ENCODE measurements at regions not wholly inside any gene's neighbourhood (a gene's known extent, or its start where the extent isn't known, plus 50 kb on each side); places are given as distances from the start of the nearest gene placed in this dataset.
"Not testable (repeated sequence)": the region's sequence is repeated elsewhere in the genome, so short reads cannot be mapped to it uniquely, and the experiment has no call there.

DNA sequence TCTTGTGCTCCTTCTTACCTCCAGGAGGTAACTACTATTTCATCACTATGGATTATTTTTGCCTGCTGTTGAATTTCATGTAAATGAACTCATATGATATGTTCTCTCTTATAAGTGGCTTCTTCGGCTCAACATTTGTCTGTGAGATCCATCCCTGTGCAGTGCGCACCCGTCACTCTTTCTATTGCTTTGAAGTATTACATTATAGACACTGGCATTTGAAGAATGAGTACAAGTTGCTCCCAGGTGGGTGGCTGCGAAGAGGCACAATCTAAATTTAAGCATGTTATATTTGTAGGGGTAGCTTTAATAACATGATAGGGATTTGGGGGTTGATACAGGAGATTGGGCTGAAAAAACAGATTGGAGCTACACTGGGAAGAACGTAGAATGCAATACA lies 809.7 kb downstream of the CCSER2 start:
- TF ChIP-seq, protein P1, sequence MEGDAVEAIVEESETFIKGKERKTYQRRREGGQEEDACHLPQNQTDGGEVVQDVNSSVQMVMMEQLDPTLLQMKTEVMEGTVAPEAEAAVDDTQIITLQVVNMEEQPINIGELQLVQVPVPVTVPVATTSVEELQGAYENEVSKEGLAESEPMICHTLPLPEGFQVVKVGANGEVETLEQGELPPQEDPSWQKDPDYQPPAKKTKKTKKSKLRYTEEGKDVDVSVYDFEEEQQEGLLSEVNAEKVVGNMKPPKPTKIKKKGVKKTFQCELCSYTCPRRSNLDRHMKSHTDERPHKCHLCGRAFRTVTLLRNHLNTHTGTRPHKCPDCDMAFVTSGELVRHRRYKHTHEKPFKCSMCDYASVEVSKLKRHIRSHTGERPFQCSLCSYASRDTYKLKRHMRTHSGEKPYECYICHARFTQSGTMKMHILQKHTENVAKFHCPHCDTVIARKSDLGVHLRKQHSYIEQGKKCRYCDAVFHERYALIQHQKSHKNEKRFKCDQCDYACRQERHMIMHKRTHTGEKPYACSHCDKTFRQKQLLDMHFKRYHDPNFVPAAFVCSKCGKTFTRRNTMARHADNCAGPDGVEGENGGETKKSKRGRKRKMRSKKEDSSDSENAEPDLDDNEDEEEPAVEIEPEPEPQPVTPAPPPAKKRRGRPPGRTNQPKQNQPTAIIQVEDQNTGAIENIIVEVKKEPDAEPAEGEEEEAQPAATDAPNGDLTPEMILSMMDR (IDR thresholded peaks at IDR 0.05): no peak
- ATAC-seq (ENCODE audit: low FRiP score): no peak
- no peak for DNase-seq (ENCODE audit: low spot score)

- TF ChIP-seq, protein P1 (IDR thresholded peaks at IDR 0.05): no peak
- DNase-seq (ENCODE audit: low spot score) (no peak), ATAC-seq (ENCODE audit: low FRiP score) (no peak)
Measured at GRCh38 chr10:85139124-85139523, 810.7 kb downstream of the CCSER2 start.

DNA sequence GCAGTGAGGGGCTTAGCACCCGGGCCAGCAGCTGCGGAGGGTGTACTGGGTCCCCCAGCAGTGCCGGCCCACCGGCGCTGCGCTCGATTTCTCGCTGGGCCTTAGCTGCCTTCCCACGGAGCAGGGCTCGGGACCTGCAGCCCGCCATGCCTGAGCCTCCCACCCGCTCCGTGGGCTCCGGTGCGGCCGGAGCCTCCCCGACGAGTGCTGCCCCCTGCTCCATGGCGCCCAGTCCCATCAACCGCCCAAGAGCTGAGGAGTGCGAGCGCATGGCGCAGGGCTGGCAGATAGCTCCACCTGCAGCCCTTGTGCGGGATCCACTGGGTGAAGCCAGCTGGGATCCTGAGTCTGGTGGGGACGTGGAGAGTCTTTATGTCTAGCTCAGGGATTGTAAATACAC lies 813.1 kb downstream of the CCSER2 start:
- not testable (repeated sequence) for ATAC-seq (ENCODE audit: low FRiP score); DNase-seq (ENCODE audit: low spot score)

DNA sequence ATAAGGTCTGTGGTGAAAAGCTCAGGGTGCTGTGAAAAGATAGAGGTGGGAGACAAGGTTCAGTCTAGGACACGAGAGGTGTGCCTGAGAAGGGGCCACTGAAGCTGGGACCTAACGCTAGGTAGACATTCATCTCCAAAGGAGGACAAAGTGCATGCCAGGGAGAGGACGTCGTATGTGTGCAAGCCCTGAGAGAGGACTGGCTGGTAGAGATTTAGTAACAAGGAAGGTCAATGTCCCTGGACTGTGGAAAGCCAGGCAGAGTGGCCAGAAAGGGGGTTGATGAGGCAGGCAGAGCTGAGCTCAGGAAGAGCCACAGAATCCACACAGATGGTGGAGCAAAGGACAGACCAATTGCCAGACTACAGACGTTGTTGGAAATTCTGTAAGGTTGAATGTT lies 817.6 kb downstream of the CCSER2 start:
- no peak for DNase-seq (ENCODE audit: low spot score)
- ATAC-seq (ENCODE audit: low FRiP score): no peak
- TF ChIP-seq, protein P1 (IDR thresholded peaks at IDR 0.05): no peak

DNA sequence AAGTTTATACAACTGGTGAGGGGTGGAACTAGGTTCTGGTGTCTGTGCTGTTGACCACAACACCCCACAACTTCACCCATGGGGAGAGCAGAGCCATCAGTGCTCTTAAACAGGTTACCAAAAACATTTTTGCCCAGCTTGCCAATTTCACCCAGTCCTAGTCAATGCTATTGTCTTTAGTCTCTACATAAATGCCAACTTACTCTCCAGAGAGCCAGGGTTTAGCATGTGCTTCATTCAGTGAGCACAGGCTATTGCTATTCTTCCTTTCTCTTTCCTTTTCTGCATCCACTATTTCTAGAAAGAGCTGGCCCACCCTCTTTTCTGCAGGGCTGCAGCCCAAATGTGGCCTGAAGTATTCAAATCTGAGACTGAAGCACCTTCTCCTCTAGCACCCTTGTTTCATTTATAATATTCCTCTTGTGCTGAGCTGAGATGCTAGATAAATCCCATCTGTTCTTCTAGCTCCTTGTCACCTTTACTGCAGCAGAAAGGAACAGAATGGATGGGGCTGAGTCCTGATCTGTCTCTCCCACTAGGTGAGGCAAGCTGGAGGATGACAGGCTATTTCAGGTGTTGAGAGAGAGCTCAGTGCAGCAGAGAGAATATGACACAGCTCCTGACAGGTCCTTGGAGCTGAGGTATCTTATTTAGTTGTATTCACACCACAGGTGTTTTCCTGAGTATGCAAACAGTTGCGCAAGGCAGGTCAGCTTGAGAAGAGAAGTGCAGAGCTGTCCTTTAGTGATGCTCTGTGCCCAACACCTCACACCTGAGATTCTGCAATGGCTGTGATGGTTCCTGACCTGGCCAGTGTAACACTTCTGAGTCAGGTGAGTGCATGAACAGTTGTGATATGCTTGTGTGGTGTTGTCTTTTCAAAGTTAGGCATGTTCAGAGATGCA lies 819.2 kb downstream of the CCSER2 start:
- TF ChIP-seq, protein P1 (IDR thresholded peaks at IDR 0.05): no peak
- DNase-seq (ENCODE audit: low spot score) (no peak), ATAC-seq (ENCODE audit: low FRiP score) (no peak)

DNA sequence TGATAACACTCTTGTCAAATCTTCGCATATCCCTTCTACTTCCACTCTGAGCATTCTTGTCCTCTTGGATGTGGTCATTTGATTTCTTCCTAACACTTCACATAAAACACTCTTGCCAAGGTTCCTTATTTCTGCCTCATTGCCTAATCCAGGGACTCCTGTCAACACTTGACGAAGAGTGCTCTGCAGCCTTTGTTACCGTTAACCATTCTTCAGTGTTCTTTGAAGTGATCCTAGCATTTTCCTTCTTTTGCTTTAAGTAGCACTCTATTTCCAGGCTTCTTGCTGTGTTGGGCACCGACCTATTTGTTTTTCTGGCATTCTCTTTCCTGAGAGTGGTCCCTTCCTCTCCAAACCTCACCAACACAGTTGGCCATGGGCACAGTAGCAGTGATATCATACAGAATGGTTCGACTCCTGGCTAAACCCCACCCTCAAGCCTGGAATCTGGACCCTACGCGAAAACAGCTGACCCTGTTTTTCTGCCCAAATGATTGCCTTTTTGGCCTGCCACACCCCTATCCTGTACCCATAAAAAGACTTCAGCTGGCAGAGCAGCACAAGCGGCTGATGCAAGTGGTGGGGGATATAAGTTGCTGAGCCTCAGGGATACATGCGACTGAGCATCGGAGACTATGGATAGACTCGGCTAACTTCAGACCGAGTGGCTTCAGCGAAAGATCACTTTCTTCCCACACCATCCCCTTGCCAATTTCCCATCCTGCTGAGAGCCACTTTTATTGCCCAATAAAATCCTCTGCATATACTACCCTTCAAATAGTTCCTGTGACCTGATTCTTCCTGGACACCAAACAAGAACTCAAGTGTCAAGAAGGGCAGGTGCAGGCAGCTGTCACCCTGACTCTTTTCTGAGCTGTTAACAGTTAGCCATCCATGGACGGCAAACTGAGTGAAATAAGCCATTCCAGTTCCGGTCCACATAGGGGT lies 820.6 kb downstream of the CCSER2 start:
- TF ChIP-seq, protein P1 (IDR thresholded peaks at IDR 0.05): no peak
- ATAC-seq (ENCODE audit: low FRiP score) (no peak), DNase-seq (ENCODE audit: low spot score) (no peak)

GRCh38 chr10:85149766-85150165 lies 821.4 kb downstream of the CCSER2 start:
- ATAC-seq (ENCODE audit: low FRiP score): no peak

More at GRCh38 chr10:85149766-85150165, 821.4 kb downstream of the CCSER2 start:
- TF ChIP-seq, protein P1 (IDR thresholded peaks at IDR 0.05): no peak
- no peak for DNase-seq (ENCODE audit: low spot score)
